Skeletal muscle tissue (tissue), 3 donors: ENCODE measurements at regions not wholly inside any gene's neighbourhood (a gene's known extent, or its start where the extent isn't known, plus 50 kb on each side); places are given as distances from the start of the nearest gene placed in this dataset.

Experiments used
- H3K27ac ChIP-seq: one replicate; pipeline ENCODE4 v1.7.0; 2013; ENCODE audit warnings: mild to moderate bottlenecking, low read depth, low read length, inconsistent platforms
- H3K27me3 ChIP-seq, 3 donors: one replicate each; pipeline ENCODE4 v1.7.0; 2013; ENCODE audit warnings: low read length in 3 of 3; ENCODE audit not compliant: control insufficient read depth in 3 of 3, insufficient read depth in 3 of 3
- H3K36me3 ChIP-seq, 3 donors: one replicate each; pipeline ENCODE4 v1.7.0; 2013; ENCODE audit warnings: low read length in 3 of 3; ENCODE audit not compliant: control insufficient read depth in 3 of 3, insufficient read depth in 3 of 3
- H3K4me1 ChIP-seq, 3 donors: one replicate each; pipeline ENCODE4 v1.7.0; 2013; ENCODE audit warnings: low read length in 3 of 3, mild to moderate bottlenecking in 3 of 3; ENCODE audit not compliant: control insufficient read depth in 3 of 3, insufficient read depth in 3 of 3
- H3K4me3 ChIP-seq, 3 donors: one replicate each; pipeline ENCODE4 v1.7.0; 2013; ENCODE audit warnings: low read length in 3 of 3
- H3K9ac ChIP-seq, 3 donors: one replicate each; pipeline ENCODE4 v1.7.0; 2013; ENCODE audit warnings: low read length in 3 of 3, mild to moderate bottlenecking in 3 of 3, moderate library complexity in 2 of 3, low read depth in 1 of 3
- H3K9me3 ChIP-seq, 3 donors: one replicate each; pipeline ENCODE4 v1.7.0; 2013; ENCODE audit warnings: low read length in 3 of 3; ENCODE audit not compliant: control insufficient read depth in 3 of 3
- donor health status: Osteomylitis.

DNA sequence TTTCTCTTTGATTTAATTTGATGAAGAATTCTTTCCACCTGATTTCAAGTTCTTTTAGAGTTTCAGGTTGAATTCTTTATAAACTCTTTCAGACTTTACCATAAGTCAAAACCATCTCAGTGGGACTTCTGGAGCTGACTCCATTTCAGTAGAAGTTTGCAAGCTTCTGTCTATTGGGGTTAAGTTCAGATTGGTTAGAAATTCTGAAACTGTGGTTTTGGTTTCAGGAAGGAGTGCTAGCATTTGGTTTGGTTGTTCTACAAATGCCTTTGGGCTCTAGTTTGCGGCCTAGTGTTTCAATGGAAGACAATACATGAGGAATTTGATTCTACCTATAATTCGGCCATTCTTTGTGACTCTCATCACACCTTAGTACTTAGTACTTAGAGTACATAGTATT is 176.8 kb upstream of the RHOBTB1 start:
- Histone ChIP-seq H3K27ac (no peak overlapping the region), H3K9ac (no peak overlapping the region), H3K4me1 (peaks cover 0 to 4% (median 0%) of the 10 kb centered on the region in 3 donors), H3K9me3 (no peaks in the 10 kb centered on the region), H3K27me3 (no peaks in the 10 kb centered on the region), H3K36me3 (no peaks in the 10 kb centered on the region), H3K4me3 (no peak overlapping the region)

DNA sequence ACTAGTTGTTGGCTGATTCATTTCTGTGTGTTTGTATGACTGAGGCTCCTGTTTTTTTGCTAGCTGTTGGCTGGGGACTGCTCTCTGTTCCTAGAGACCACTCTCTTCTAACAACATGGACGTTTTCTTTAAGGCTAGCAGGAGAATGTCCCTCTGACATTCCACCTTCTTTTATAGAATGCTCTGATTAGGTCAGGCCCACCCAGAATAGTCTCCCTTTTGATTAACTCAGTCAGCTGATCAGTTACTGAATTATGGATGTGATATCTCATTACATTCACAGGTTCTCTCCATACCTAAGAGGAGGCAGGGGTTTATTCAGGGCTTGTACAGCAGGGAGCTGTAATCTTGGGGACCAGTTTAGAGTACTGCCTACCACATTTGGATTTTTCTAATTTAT is 175.6 kb upstream of the RHOBTB1 start:
- no peak overlapping the region for H3K9ac ChIP-seq
- no peaks in the 10 kb centered on the region for H3K4me1 ChIP-seq
- H3K27ac ChIP-seq: no peak overlapping the region
- no peak overlapping the region for H3K4me3 ChIP-seq
- H3K9me3 ChIP-seq: no peaks in the 10 kb centered on the region
- no peaks in the 10 kb centered on the region for H3K27me3 ChIP-seq
- H3K36me3 ChIP-seq: no peaks in the 10 kb centered on the region

DNA sequence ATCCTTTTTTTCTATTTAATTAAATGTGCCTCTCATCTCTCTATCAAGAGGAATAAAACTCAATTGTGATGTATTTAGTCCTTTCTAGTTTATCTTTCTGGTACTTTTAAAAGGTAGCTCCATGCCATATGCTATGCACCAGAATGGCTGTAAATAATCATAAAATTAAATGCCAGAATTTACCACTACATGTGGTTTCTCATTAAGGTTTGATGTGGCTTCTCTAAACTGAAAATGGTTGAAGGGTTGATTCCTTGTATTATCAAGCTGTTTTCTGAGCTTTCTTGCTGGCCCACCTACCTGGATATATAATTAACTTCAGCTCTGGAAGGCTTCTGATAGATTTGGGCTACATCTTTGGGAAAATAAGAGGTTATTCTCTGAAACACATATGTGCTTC is 171.9 kb upstream of the RHOBTB1 start:
- no peaks in the 10 kb centered on the region for H3K4me1 ChIP-seq
- no peaks in the 10 kb centered on the region for H3K36me3 ChIP-seq
- no peaks in the 10 kb centered on the region for H3K9me3 ChIP-seq
- no peaks in the 10 kb centered on the region for H3K27me3 ChIP-seq
- no peak overlapping the region for H3K9ac ChIP-seq
- H3K27ac ChIP-seq: no peak overlapping the region
- no peak overlapping the region for H3K4me3 ChIP-seq

DNA sequence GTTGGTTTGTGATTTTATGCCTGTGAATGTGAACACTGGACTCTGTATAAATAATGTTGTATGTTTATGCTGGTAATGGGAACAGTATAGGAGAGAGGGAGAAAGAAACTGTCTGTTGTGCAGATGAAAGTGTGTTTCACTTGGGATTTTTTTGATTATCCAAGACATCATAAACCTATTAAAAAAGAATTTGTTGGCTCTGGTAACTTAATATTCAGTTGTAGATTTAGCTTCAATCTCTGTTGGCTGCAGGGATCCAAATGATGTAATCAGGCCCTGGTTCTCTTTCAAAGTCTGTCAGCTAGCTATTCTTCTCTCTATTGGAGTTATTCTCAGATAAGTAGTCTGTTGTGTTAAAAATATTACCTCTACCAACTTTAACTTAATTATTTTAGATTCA is 168.8 kb upstream of the RHOBTB1 start:
- no peaks in the 10 kb centered on the region for H3K4me1 ChIP-seq
- no peak overlapping the region for H3K9ac ChIP-seq

DNA sequence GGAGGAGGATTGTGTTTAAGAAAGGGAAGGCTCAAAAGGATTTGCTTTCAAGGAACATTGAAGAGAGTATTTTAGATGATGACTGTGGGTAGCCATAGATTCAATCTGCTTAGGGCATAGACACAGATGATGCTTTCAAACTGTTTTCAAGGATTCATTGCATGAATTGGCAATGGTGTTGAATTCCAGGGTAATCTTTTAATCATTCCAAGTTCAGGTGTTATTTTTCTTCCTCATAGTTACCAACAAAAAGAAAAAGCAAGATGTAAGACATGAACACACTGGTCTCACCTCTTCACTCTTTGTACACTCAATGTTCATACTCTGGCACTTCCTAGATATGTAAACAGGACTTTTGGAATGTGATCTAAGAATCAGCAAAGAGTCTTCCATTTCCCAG is 167.0 kb upstream of the RHOBTB1 start:
- Histone ChIP-seq H3K9me3 (no peaks in the 10 kb centered on the region), H3K36me3 (no peaks in the 10 kb centered on the region), H3K27me3 (no peaks in the 10 kb centered on the region), H3K4me1 (no peaks in the 10 kb centered on the region), H3K27ac (no peak overlapping the region), H3K4me3 (no peak overlapping the region), H3K9ac (no peak overlapping the region)

More for the DNA sequence above, 168.8 kb upstream of the RHOBTB1 start:
- no peak overlapping the region for H3K4me3 ChIP-seq
- no peaks in the 10 kb centered on the region for H3K36me3 ChIP-seq
- no peak overlapping the region for H3K27ac ChIP-seq
- no peaks in the 10 kb centered on the region for H3K27me3 ChIP-seq
- no peaks in the 10 kb centered on the region for H3K9me3 ChIP-seq

DNA sequence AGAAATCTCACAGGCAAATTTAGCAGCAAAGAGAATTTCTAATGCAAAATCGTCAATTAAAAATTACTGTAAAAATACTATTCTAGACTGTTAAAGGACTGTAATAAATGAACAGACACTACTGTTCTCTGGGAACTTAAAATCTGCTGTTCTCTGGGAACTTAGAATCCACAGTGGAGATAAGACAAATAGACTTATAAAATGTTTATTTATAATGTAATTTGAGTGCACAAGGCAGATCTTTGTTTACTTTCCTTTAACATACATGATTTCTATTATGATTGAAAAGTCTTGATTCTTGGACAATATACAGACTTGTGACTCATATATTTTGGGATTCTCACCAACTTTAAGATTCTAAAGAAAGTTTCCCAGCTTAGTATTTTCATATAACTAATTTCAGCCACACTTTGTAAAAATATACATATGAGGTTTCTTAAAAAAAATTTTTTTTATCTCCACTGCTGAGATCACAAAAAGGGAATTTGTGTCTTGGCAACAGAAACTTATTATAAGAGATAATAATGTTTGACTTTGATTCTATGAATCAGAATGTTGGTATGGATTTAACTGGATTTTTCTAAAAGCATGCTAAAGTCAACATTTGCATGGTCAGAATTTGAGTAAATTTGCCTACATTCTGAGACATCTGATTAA is 166.3 kb upstream of the RHOBTB1 start:
- Histone ChIP-seq H3K9me3 (no peaks in the 10 kb centered on the region), H3K27me3 (no peaks in the 10 kb centered on the region), H3K4me1 (no peaks in the 10 kb centered on the region), H3K9ac (no peak overlapping the region), H3K27ac (no peak overlapping the region), H3K36me3 (no peaks in the 10 kb centered on the region), H3K4me3 (no peak overlapping the region)

DNA sequence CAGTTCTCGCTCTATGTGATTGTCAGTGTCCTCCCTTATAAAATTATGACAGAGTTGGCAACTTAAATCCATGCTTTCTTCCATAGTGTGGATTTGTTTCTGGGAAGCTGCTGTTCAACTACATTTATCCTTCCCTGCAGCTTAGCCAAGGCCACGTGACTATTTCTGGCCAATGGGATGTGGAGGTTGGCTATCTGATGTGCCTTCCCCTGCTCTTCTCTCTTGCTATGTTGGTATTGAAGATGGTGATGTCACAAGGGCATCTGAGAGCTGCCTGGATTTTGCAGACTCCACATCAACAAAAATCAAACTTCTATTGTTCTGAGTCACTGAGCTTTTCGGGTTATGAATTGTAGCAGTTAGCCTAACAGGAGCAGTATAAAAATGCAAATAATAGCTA is 164.9 kb upstream of the RHOBTB1 start:
- H3K27ac ChIP-seq: no peak overlapping the region
- H3K9me3 ChIP-seq: no peaks in the 10 kb centered on the region
- no peaks in the 10 kb centered on the region for H3K27me3 ChIP-seq
- H3K4me3 ChIP-seq: no peak overlapping the region
- H3K36me3 ChIP-seq: no peaks in the 10 kb centered on the region
- no peak overlapping the region for H3K9ac ChIP-seq
- H3K4me1 ChIP-seq: no peaks in the 10 kb centered on the region

DNA sequence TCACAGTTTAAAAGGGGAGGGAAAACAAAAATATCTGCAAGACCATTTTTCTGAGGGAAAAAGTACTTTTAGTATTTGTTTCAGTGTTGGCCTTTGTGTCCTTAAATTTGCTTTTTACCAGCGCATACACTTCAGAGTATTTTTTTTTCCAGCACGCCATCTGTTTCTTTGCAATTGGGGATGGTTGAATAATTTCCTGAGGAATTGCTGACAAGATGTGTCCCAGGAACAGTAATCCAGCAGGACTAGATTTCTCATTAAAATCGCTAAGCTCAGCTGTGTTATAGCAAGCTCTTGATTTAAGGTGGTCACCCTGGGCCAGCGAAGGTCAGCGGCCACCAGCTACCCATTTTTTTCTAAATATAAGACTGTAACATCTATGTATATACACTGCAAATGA is 156.9 kb upstream of the RHOBTB1 start:
- H3K9me3 ChIP-seq: no peaks in the 10 kb centered on the region
- no peaks in the 10 kb centered on the region for H3K36me3 ChIP-seq
- H3K4me3 ChIP-seq: no peak overlapping the region
- no peak overlapping the region for H3K9ac ChIP-seq
- H3K27ac ChIP-seq: no peak overlapping the region
- H3K4me1 ChIP-seq: no peaks in the 10 kb centered on the region
- H3K27me3 ChIP-seq: no peaks in the 10 kb centered on the region

DNA sequence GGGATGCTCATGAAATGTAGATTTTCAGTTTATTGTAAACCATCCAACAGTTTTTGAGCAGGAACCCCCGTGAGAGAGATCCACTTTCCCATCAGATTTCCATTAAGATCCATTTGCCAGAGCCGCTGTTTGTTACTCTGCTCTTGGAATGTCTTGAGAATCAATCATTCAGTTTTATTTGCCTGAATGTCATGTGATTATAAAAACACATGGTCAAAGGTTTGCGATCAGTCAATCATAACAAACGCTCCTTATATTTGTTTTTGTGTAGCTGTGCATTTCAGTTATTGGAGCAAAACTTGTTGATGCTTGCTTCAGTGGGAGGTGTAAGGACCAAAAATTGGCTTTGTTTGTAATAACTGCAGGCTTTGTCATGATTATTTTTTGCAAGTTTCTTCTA is 155.8 kb upstream of the RHOBTB1 start:
- Histone ChIP-seq H3K27ac (no peak overlapping the region), H3K9me3 (no peaks in the 10 kb centered on the region), H3K4me1 (no peaks in the 10 kb centered on the region), H3K9ac (no peak overlapping the region), H3K27me3 (no peaks in the 10 kb centered on the region), H3K4me3 (no peak overlapping the region), H3K36me3 (no peaks in the 10 kb centered on the region)

DNA sequence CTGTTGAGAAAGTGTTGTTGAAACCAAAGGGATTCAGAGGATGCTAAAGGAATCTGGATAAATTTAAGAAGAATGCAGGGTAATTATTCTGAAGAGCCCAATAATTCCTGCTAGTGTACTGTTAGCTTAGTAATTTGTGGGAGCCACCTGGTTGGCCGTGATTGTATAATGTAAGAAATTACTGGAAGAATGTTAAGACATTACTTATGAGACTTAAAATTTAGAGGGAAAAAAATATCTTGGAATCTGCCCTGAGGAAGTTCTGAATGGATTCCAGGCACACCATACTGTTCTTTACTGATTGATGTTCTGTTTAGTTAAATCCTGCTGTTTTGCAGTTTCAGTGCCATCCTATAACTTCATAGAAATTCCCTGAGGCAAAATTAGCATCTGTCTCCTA is 155.0 kb upstream of the RHOBTB1 start:
- no peaks in the 10 kb centered on the region for H3K9me3 ChIP-seq
- H3K4me3 ChIP-seq: no peak overlapping the region
- H3K4me1 ChIP-seq: no peaks in the 10 kb centered on the region
- H3K36me3 ChIP-seq: no peaks in the 10 kb centered on the region
- no peaks in the 10 kb centered on the region for H3K27me3 ChIP-seq
- no peak overlapping the region for H3K27ac ChIP-seq
- no peak overlapping the region for H3K9ac ChIP-seq

DNA sequence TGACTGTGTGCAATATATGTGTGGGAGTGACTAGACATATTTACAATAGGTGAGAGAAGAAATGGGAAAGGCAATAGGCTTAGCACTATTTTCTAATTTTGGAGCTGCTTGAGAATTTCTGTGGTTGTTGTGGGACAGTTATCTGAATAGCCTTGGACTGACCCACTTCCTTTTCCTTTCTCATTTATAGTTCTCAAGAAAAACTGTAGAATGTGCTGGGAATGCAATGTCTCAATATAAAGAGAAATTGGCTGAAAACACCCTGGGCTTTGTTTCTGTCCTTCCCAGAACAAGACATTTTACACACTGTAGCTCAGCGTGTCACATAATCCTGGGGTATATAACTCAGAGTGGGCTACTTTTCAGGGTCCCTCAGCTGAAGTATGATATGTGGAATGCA is 153.0 kb upstream of the RHOBTB1 start:
- no peak overlapping the region for H3K27ac ChIP-seq
- no peak overlapping the region for H3K9ac ChIP-seq
- H3K9me3 ChIP-seq: no peaks in the 10 kb centered on the region
- H3K4me1 ChIP-seq: no peaks in the 10 kb centered on the region
- no peaks in the 10 kb centered on the region for H3K27me3 ChIP-seq
- H3K4me3 ChIP-seq: no peak overlapping the region
- H3K36me3 ChIP-seq: no peaks in the 10 kb centered on the region
